ENCODE measurements at regions not wholly inside any gene's neighbourhood (a gene's known extent, or its start where the extent isn't known, plus 50 kb on each side); places are given as distances from the start of the nearest gene placed in this dataset.

GRCh38 chr7:114138587-114138986, 219.8 kb upstream of the PPP1R3A start:
- no peak overlapping the region for H3K9ac ChIP-seq (ENCODE audit: extremely low read depth, insufficient read length, low read length)
- H2AK5ac ChIP-seq (ENCODE audit: insufficient read length, low read length): no peak overlapping the region
- no peak overlapping the region for H3K14ac ChIP-seq (ENCODE audit: insufficient read depth, low read length)
- H3K23me2 ChIP-seq (ENCODE audit: insufficient read length, low read depth, low read length, poor library complexity, severe bottlenecking): no peaks in the 10 kb centered on the region
- Mint-ChIP-seq H3K27me3 (ENCODE audit: low read depth) (no peaks in the 10 kb centered on the region), H3K4me1 (peaks cover 3 to 5% of the 10 kb centered on the region in 2 experiments; a peak in 2 of 4 replicates), H3K36me3 (ENCODE audit: insufficient read depth in 1 of 3, low read depth in 3 of 3) (no peaks in the 10 kb centered on the region), H3K9me3 (no peaks in the 10 kb centered on the region), H3K4me3 (no peak overlapping the region), H3K27ac (no peak overlapping the region)
- H2BK12ac ChIP-seq (ENCODE audit: insufficient read length, low read depth, low read length): no peak overlapping the region
- H3K79me2 ChIP-seq (ENCODE audit: insufficient read depth, low read length): no peaks in the 10 kb centered on the region
- H2BK15ac ChIP-seq (ENCODE audit: low read depth, low read length): no peak overlapping the region
- no peak overlapping the region for H4K8ac ChIP-seq (replicated peaks; ENCODE audit: insufficient read length, low read depth, low read length)
- no peak overlapping the region for H4K91ac ChIP-seq (ENCODE audit: insufficient read length, low read depth, low read length)
- H2AFZ ChIP-seq (ENCODE audit: low read length): no peak overlapping the region
- H4K5ac ChIP-seq (ENCODE audit: insufficient read length, low read depth, low read length): no peak overlapping the region
- H4K20me1 ChIP-seq (ENCODE audit: control insufficient read depth, insufficient read depth, insufficient read length): no peaks in the 10 kb centered on the region
- no peak for DNase-seq
- no peak overlapping the region for H3K27ac ChIP-seq (ENCODE audit: insufficient read length, low read depth, low read length)
- H3T11ph ChIP-seq (ENCODE audit: low read length): no peak overlapping the region
- H3K4ac ChIP-seq (ENCODE audit: low read depth, low read length): no peak overlapping the region
- no peak overlapping the region for H2BK20ac ChIP-seq (ENCODE audit: low read depth, low read length, poor library complexity, severe bottlenecking)
- no peaks in the 10 kb centered on the region for H3K27me3 ChIP-seq (ENCODE audit: insufficient read depth, low read length)
- no peaks in the 10 kb centered on the region for H3K4me1 ChIP-seq (ENCODE audit: insufficient read depth, low read length)
- no peak overlapping the region for H2BK5ac ChIP-seq (ENCODE audit: insufficient read length, low read length)
- no peaks in the 10 kb centered on the region for H3K79me1 ChIP-seq (ENCODE audit: insufficient read depth, low read depth, low read length, poor library complexity, severe bottlenecking)
- H3K23ac ChIP-seq (ENCODE audit: insufficient read length, low read depth, low read length): no peak overlapping the region
- H3K9me3 ChIP-seq (ENCODE audit: control insufficient read depth, low read depth, low read length): no peaks in the 10 kb centered on the region
- H2BK120ac ChIP-seq (ENCODE audit: low read depth, low read length, poor library complexity, severe bottlenecking): no peak overlapping the region
- WGBS (ENCODE audit: extremely low coverage, insufficient read length, low lambda C conversion rate): no CpG with 5 or more reads among the region's 5 CpGs
- H3K4me2 ChIP-seq (ENCODE audit: insufficient read depth, insufficient read length, low read length): no peak overlapping the region
- H3K56ac ChIP-seq (ENCODE audit: insufficient read length, low read depth, low read length): no peak overlapping the region
- no peak for TF ChIP-seq CTCF (conservative IDR thresholded peaks at IDR 0.05)
- H3K18ac ChIP-seq (ENCODE audit: insufficient read length, low read depth, low read length): no peak overlapping the region
